ENCODE measurements at regions not wholly inside any gene's neighbourhood (a gene's known extent, or its start where the extent isn't known, plus 50 kb on each side); places are given as distances from the start of the nearest gene placed in this dataset.

DNA sequence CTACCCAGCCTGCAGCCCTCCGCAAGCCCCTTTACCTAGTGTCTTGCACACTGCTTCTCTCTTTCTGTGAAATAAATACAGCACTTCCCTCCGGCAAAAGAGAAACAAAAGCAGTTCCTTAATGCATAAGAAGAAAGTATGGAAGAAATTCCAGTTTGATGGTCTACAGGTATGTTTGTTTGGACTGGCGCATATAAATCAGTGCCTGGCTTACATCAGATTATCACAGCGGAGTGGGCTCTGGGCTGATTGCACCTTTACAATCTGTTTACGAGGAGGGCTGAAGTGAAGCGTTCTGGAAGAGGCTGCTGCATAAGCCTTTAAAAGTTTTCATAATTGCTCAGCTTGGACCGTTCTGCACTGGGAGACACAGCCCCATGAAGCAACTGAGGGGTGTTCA is 153.5 kb upstream of the FOXF1 start:
- DNase-seq, result no peak

- DNase-seq, result no peak
These were observed 153.0 kb upstream of the FOXF1 start for GRCh38 chr16:86357303-86357702.

- no peak for DNase-seq
These were observed 152.4 kb upstream of the FOXF1 start for GRCh38 chr16:86357950-86358349.

- no peak for DNase-seq
These were observed 150.8 kb upstream of the FOXF1 start for GRCh38 chr16:86359571-86359970.

- no peak for DNase-seq
These were observed 148.0 kb upstream of the FOXF1 start for GRCh38 chr16:86362155-86362849.

- DNase-seq, result no peak
These were observed 147.3 kb upstream of the FOXF1 start for GRCh38 chr16:86363057-86363490.

DNA sequence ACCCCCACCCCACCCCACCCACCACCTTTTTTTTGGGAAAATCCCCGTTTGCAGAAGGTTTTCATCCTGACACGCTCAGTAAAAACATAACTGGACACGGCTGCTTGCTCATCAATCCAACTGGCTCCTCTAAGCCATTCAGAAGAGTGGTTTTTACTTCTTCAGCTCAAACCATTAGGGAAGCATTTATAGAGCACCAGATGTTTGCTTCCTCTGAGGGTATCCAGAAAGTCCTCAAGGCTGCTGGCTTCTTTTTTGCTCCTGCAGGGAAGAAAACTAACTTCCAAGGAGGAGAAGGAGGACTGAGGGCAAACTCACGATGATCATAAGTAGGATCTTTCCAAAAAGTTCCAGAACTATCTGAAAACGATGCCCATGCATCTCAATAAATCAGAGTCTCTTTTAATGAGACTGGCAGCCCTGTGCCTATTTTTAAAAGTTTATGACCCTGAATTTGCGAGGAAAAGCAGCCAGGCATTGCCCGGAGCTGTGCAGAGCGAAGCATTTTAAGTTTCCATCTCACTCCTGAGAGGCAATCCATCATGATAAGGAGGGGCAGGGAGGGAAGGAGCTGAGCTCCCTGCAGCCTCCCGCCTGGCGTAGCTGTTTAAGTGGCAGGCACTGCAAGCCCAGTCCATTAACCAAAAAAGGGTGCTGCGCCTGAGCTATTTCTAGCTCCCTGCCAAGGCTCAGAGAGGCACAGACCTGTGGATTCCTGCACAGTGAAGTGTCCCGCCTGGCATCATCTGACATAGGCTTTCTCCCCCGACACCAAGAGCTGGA is 146.3 kb upstream of the FOXF1 start:
- no peak for DNase-seq

DNA sequence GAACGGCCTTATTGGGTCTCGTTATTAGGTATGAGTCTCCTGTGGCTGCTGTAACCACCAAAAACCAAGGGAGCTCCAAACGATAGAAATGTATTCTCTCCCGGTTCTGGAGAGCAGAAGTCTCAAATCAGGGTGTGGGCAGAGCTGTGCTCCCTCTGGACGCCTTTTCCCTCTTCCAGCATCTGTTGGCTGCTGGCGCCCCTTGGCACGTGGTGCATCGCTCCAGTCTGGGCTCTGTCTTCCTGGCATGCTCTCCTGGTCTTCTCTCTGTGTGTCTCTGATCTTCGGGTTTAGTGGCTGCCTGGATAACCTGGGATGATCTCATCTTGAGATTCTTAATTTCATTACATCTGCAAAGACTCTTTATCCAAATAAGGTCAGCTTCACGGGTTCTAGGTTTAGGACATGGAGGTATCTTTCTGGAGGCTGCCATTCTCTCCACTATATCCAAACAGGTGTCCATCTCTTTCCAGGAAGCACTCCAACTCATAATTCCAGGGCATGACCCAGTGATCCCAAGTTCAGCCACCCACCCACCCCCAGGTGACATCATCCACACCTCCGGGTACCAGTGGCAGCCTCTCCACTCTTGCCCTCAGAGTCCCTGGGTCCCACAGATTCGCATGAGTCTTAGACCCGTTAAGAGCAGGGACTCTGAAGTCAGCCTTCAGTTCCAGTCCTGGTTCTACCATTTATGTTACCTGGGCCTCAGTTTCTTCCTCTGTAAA is 145.5 kb upstream of the FOXF1 start:
- DNase-seq, result no peak

GRCh38 chr16:86365513-86366273 is 144.6 kb upstream of the FOXF1 start:
- no peak for DNase-seq

- no peak for DNase-seq
These were observed 143.8 kb upstream of the FOXF1 start for GRCh38 chr16:86366481-86366880.

GRCh38 chr16:86367291-86368072 is 142.8 kb upstream of the FOXF1 start:
- DNase-seq, result no peak

DNA sequence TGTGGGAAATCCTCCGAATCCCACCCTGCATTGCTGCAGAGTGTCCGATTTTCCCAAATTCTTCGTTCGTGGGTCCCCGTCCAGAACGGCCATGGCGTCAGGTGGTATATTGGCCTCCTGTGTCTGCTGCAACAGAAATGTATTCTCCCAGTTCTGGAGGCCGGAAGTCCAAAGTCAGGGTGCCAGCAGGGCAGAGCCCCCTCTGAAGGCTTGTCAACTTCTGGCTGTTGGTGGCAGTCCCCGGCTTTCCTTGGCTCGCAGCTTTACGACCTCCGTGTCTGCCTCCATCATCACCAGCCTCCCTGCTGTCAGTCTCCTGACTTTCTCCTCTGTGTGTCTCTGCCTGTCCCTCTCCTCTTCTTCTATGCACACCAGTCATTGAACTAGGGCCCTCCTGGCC is 142.1 kb upstream of the FOXF1 start:
- no peak for DNase-seq

DNA sequence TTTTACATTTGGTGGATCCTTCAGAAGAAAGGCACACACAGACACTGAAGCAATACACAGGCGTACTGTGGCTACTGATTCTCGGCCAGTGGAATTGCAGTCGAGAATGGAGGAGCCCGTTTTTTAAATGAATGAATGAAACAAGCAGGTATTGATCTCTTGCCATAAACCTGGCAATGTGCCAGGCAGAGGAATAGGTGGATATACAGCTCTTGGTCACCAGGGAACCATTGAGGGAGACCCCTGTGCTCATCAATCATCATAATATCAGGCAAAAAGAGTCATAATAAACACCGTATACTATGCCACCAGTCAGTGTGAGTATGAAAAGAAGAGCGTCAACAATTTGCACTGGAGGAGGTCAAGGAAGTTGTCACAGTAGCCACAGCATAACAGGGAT is 140.3 kb upstream of the FOXF1 start:
- no peak for DNase-seq

- no peak for DNase-seq
These were observed 139.1 kb upstream of the FOXF1 start for GRCh38 chr16:86371083-86371803.

DNA sequence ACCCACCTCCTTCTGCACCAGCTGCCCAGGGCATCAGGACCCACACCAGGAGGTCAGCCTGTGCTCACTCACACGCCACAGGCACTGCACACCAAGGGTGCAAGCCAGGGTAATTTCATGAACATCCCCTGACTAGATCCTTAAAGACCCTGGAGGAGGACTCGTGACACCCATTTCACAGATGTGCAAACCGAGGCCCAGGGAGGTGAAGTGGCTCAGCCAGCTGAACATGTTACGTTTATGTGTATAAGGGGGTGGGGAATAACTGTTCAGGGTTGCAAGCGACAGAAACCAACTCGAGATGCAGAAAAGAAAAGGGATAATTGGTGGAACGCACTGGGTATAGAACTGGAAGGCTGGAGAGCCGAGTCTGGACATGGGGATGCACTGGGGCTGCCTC is 138.1 kb upstream of the FOXF1 start:
- no peak for DNase-seq

DNA sequence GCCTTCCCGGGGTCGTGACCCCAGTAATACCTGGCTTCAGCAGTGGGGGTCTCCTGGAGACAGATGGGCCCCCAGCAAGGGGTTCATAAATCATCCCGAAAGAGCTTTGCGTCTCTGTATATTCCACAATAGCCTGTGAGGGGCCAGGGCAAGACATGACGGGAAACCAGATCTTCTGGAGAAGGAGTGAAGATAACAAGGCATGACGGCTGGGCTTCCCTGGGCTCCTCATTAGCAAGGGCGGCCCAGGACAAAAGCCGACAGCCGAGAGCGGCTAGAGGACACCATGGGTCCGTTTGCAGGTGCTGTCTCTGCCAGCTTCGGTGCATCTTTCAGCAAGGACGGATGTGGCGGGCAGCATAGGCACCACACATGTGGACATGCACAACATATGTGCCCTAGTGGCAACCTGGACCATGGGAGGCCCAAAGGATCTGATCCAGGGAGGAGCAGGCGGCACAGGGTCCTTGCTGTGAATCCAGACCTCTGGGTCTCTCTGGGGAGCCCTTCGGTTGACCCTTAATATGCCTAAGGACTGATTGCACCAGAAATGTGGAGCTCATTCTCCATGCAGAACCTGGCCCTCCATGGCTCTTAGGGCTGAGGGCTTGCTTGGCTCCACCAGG is 136.9 kb upstream of the FOXF1 start:
- no peak for DNase-seq

- no peak for DNase-seq
These were observed 135.7 kb upstream of the FOXF1 start for GRCh38 chr16:86374603-86375130.

GRCh38 chr16:86375364-86375763 is 135.0 kb upstream of the FOXF1 start:
- DNase-seq, result no peak

GRCh38 chr16:86375851-86376250 is 134.5 kb upstream of the FOXF1 start:
- DNase-seq, result no peak

GRCh38 chr16:86376837-86377236 is 133.5 kb upstream of the FOXF1 start:
- no peak for DNase-seq

Measured in CD4-positive, alpha-beta T cell treated with Interleukin-4 for 4 hours (primary cell).